GM12878 (cell line): ENCODE measurements at regions not wholly inside any gene's neighbourhood (a gene's known extent, or its start where the extent isn't known, plus 50 kb on each side); places are given as distances from the start of the nearest gene placed in this dataset.

Experiments
- ATAC-seq: fragments of 200-7000 bp; cut with Tn5 transposase; 3 replicates; pipeline ENCODE4 v1.9.1; 2020; ENCODE audit warnings: mild to moderate bottlenecking, moderate library complexity
- BruUV-seq: library from RNA; stranded (reverse); fragments of 400-500 nt; replicated peaks from 2 replicates; lab custom pipeline; 2021; lab: Mats Ljungman, UMichigan
- CTCF ChIA-PET: fragments of 300-600 bp; sonication (Branson Sonifier 250); formaldehyde crosslinking; extraction: SDS; loops from one replicate; lab custom pipeline; 2021; ENCODE audit warnings: inconsistent platforms; lab: Yijun Ruan, JAX
- POLR2A ChIA-PET: fragments of 350-600 bp; formaldehyde crosslinking; extraction: SDS; loops from one replicate; lab custom pipeline; 2021; ENCODE audit warnings: inconsistent platforms; lab: Charles Lee
- RAD21 ChIA-PET: fragments of 300-600 bp; sonication (Branson Sonifier 250); formaldehyde crosslinking; loops from one replicate; lab custom pipeline; 2023; ENCODE audit warnings: antibody characterized with exemption; ENCODE audit not compliant: unreplicated experiment; lab: Charles Lee
- SMC1A ChIA-PET: fragments of 300-600 bp; sonication (Branson Sonifier 250); formaldehyde crosslinking; loops from one replicate; lab custom pipeline; 2023; ENCODE audit not compliant: unreplicated experiment, uncharacterized antibody; lab: Charles Lee
- DNase-seq: peaks from one replicate; pipeline ENCODE4 v3.0.0-alpha.2; 2011; ENCODE audit warnings: low read depth, low spot score
- FAIRE-seq: peaks from 3 replicates; lab custom pipeline; 2011; peaks lifted over from hg19 to GRCh38; lab: Jason Lieb, UNC
- H2AFZ ChIP-seq: 2 replicates; pipeline ENCODE4 v1.6.0; 2011; ENCODE audit warnings: low read depth, low read length, control low read depth; ENCODE audit not compliant: control insufficient read depth
- H3K27ac ChIP-seq: 2 replicates; pipeline ENCODE4 v1.5.1; 2011; ENCODE audit warnings: control low read depth; ENCODE audit not compliant: control insufficient read depth, insufficient read depth
- H3K27me3 ChIP-seq, 2 experiments: replicated peaks in 1 of 2; 2 replicates each; pipeline versions ENCODE4 v1.6.0 to v1.6.1; 2011; ENCODE audit warnings: low read length in 1 of 2; ENCODE audit not compliant: control insufficient read depth in 2 of 2, insufficient read depth in 2 of 2
- H3K36me3 ChIP-seq, 2 experiments: 2 replicates each; pipeline ENCODE4 v1.5.1; 2011; ENCODE audit warnings: low read length in 1 of 2; ENCODE audit not compliant: control insufficient read depth in 2 of 2, insufficient read depth in 2 of 2
- H3K4me1 ChIP-seq: 2 replicates; pipeline ENCODE4 v1.6.1; 2011; ENCODE audit warnings: mild to moderate bottlenecking, low read length, moderate library complexity, mixed read lengths; ENCODE audit not compliant: control insufficient read depth, insufficient read depth
- H3K4me2 ChIP-seq: 2 replicates; pipeline ENCODE4 v1.6.0; 2011; ENCODE audit warnings: control low read depth; ENCODE audit not compliant: control insufficient read depth, insufficient read depth
- H3K4me3 ChIP-seq: fragments of 200-600 bp; sonication (generic); 2 replicates; pipeline ENCODE4 v1.5.1; 2016
- H3K79me2 ChIP-seq: 2 replicates; pipeline ENCODE4 v1.6.0; 2011; ENCODE audit warnings: low read length; ENCODE audit not compliant: control insufficient read depth, insufficient read depth
- H3K9ac ChIP-seq: 2 replicates; pipeline ENCODE4 v1.8.0; 2011; ENCODE audit warnings: low read length, control low read depth, mixed read lengths; ENCODE audit not compliant: control insufficient read depth, insufficient read depth
- H3K9me3 ChIP-seq: replicated peaks from 3 replicates; pipeline ENCODE4 v1.5.1; 2011; ENCODE audit warnings: mild to moderate bottlenecking, low read length; ENCODE audit not compliant: control insufficient read depth, insufficient read depth
- H4K20me1 ChIP-seq: 2 replicates; pipeline ENCODE4 v1.6.0; 2011; ENCODE audit not compliant: control insufficient read depth, insufficient read depth
- IKZF2 ChIP-seq, 2 experiments: fragments of 450-650 bp; IDR thresholded peaks; 2 replicates each; pipeline ENCODE4 v1.6.1; 2017; ENCODE audit warnings: mild to moderate bottlenecking in 2 of 2, moderate library complexity in 2 of 2
- IRF4 ChIP-seq: IDR thresholded peaks from 2 replicates; pipeline ENCODE4 v1.6.1; 2011; ENCODE audit warnings: low read depth, low read length
- NR2F1 ChIP-seq: fragments of 450-650 bp; conservative IDR thresholded peaks from 2 replicates; pipeline ENCODE4 v1.6.1; 2017; ENCODE audit warnings: mild to moderate bottlenecking
- POLR2AphosphoS2 ChIP-seq: IDR thresholded peaks from 2 replicates; pipeline ENCODE4 v1.6.1; 2011; ENCODE audit warnings: low read depth, mild to moderate bottlenecking, low read length, improper control_type of control experiment, moderate library complexity
- POLR2AphosphoS5 ChIP-seq: IDR thresholded peaks from 2 replicates; pipeline ENCODE4 v1.6.1; 2011; ENCODE audit warnings: mild to moderate bottlenecking, low read length, inconsistent platforms
- RUNX3 ChIP-seq: IDR thresholded peaks from 2 replicates; pipeline ENCODE4 v1.6.1; 2012; ENCODE audit warnings: low read length, inconsistent platforms
- SIX5 ChIP-seq: IDR thresholded peaks from 2 replicates; pipeline ENCODE4 v1.6.1; 2011; ENCODE audit warnings: mild to moderate bottlenecking, low read depth, low read length, moderate library complexity; ENCODE audit not compliant: severe bottlenecking
- SMC3 ChIP-seq: IDR thresholded peaks from 2 replicates; pipeline ENCODE4 v1.6.1; 2011; ENCODE audit warnings: low read length, improper control_type of control experiment, borderline replicate concordance
- SP1 ChIP-seq: IDR thresholded peaks from one replicate; pipeline ENCODE4 v1.6.1; 2011; ENCODE audit warnings: low read depth, low read length
- SREBF2 ChIP-seq: IDR thresholded peaks from 2 replicates; pipeline ENCODE4 v1.6.1; 2012; ENCODE audit warnings: mild to moderate bottlenecking, low read length
- SRF ChIP-seq, 2 experiments: IDR thresholded peaks; 2 replicates each; pipeline ENCODE4 v1.6.1; 2011; ENCODE audit warnings: low read depth in 2 of 2, low read length in 2 of 2, mild to moderate bottlenecking in 1 of 2, moderate library complexity in 1 of 2
- YBX1 ChIP-seq: fragments of 450-650 bp; IDR thresholded peaks from 2 replicates; pipeline ENCODE4 v1.6.1; 2016; ENCODE audit warnings: antibody characterized with exemption
- WGBS: methylation state at CpG from one replicate; pipeline ENCODE4 v1.1.6; 2016; ENCODE audit warnings: low lambda C conversion rate; ENCODE audit not compliant: insufficient replicate concordance, insufficient coverage; ENCODE audit errors: missing lambda C conversion rate; 5-methylcytosine and 5-hydroxymethylcytosine counted together
- in situ Hi-C: fragments of 300-500 bp; cut with MboI; formaldehyde crosslinking; loops from 9 replicates; pipeline ENCODE4 v1.14.3; 2018; ENCODE audit warnings: mixed read lengths
- intact Hi-C: fragments of 100-400 bp; cut with micrococcal nuclease; formaldehyde crosslinking; loops from one replicate; pipeline ENCODE4 v1.14.2; 2022; ENCODE audit not compliant: unreplicated experiment
- TF ChIP-seq, protein P1 (sequence below): fragments of 450-650 bp; formaldehyde crosslinking; IDR thresholded peaks from 2 replicates; pipeline ENCODE4 v1.4.0; 2020; ENCODE audit warnings: mild to moderate bottlenecking, moderate library complexity
- TF ChIP-seq, protein P2 (sequence below): IDR thresholded peaks from 2 replicates; pipeline ENCODE4 v1.6.1; 2012; ENCODE audit warnings: low read depth, low read length, improper control_type of control experiment
- TF ChIP-seq, protein P3 (sequence below): fragments of 150-350 bp; IDR thresholded peaks from 2 replicates; pipeline ENCODE4 v1.6.1; 2014; ENCODE audit warnings: mild to moderate bottlenecking, low read depth, low read length
- TF ChIP-seq, protein P4 (sequence below): fragments of 450-650 bp; IDR thresholded peaks from 2 replicates; pipeline ENCODE4 v1.6.1; 2017; ENCODE audit warnings: antibody characterized with exemption, mild to moderate bottlenecking, moderate library complexity

DNA sequence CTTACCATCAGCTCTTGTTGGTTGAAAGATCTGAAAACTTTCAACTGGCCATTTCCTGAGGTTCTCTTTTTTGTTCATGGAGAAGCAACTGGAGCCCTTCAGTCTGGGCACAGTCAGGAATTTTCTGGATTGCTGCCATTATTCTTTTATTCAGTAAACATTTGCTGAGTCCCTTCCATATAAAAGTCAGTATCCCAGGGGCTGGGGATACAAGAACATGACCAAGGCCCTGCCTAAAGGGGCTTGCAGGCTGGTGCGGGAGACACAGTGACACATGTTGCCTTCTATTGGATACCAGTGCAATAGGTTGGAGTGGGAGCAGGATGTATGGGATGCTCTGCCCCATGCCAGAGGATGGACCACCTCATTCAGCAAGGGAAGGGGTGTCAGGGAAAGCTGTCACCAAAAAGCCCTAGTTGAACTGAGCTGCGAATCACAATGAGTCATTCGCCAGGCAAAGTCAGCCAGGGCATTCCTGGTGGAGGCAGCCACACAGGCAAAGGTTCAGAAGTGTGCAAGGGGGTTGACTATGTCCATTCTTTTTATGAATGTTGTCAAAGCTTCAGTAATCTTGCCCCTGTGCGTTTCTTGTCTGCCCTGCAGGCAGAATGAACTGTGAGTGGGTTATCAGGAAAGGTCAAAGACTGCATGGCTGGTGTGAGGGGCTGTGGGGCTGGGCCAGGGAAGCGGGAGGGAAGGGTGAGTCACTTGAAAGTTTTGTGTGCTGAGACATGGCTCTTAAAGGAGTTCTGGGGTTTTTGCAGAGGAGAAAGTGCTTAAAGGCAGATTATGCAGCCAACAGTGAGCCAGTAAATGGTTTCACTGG, 395.9 kb downstream of the KCNRG start:
- no TSS peak for BruUV-seq
- no peak for FAIRE-seq
- Histone ChIP-seq H3K9ac (no peak overlapping the region), H4K20me1 (no peaks in the 10 kb centered on the region), H3K9me3 (no peaks in the 10 kb centered on the region), H3K36me3 (no peaks in the 10 kb centered on the region), H3K27me3 (peaks cover 0 to 6% of the 10 kb centered on the region in 2 experiments; a peak in 1 of 4 replicates), H3K4me1 (no peaks in the 10 kb centered on the region), H2AFZ (no peak overlapping the region), H3K4me2 (no peak overlapping the region), H3K27ac (no peak overlapping the region), H3K79me2 (no peaks in the 10 kb centered on the region), H3K4me3 (no peak overlapping the region)
- ChIA-PET RAD21 (no interaction called here), POLR2A (no interaction called here), CTCF (no interaction called here), SMC1A (interaction anchor here (1.2 kb wide), 1 partner anchor 8 kb away, joined by 3 read pairs; no protein-coding TSS in a partner anchor)
- intact Hi-C loops (no loop called here), in situ Hi-C loops (no loop called here)
- DNase-seq = no peak
- WGBS = 37% methylated on average over 5 of the region's 5 CpGs
- ATAC-seq = no peak
- TF ChIP-seq YBX1 = no peak
- no peak for TF ChIP-seq IKZF2 (IDR thresholded peaks at IDR 0.05)
- TF ChIP-seq, protein P1, sequence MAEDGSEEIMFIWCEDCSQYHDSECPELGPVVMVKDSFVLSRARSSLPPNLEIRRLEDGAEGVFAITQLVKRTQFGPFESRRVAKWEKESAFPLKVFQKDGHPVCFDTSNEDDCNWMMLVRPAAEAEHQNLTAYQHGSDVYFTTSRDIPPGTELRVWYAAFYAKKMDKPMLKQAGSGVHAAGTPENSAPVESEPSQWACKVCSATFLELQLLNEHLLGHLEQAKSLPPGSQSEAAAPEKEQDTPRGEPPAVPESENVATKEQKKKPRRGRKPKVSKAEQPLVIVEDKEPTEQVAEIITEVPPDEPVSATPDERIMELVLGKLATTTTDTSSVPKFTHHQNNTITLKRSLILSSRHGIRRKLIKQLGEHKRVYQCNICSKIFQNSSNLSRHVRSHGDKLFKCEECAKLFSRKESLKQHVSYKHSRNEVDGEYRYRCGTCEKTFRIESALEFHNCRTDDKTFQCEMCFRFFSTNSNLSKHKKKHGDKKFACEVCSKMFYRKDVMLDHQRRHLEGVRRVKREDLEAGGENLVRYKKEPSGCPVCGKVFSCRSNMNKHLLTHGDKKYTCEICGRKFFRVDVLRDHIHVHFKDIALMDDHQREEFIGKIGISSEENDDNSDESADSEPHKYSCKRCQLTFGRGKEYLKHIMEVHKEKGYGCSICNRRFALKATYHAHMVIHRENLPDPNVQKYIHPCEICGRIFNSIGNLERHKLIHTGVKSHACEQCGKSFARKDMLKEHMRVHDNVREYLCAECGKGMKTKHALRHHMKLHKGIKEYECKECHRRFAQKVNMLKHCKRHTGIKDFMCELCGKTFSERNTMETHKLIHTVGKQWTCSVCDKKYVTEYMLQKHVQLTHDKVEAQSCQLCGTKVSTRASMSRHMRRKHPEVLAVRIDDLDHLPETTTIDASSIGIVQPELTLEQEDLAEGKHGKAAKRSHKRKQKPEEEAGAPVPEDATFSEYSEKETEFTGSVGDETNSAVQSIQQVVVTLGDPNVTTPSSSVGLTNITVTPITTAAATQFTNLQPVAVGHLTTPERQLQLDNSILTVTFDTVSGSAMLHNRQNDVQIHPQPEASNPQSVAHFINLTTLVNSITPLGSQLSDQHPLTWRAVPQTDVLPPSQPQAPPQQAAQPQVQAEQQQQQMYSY (CRISPR knock-in tag) = no peak
- no peak for TF ChIP-seq SMC3
- TF ChIP-seq, protein P2, sequence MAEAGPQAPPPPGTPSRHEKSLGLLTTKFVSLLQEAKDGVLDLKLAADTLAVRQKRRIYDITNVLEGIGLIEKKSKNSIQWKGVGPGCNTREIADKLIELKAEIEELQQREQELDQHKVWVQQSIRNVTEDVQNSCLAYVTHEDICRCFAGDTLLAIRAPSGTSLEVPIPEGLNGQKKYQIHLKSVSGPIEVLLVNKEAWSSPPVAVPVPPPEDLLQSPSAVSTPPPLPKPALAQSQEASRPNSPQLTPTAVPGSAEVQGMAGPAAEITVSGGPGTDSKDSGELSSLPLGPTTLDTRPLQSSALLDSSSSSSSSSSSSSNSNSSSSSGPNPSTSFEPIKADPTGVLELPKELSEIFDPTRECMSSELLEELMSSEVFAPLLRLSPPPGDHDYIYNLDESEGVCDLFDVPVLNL = no peak
- TF ChIP-seq SIX5 = no peak
- TF ChIP-seq, protein P3, sequence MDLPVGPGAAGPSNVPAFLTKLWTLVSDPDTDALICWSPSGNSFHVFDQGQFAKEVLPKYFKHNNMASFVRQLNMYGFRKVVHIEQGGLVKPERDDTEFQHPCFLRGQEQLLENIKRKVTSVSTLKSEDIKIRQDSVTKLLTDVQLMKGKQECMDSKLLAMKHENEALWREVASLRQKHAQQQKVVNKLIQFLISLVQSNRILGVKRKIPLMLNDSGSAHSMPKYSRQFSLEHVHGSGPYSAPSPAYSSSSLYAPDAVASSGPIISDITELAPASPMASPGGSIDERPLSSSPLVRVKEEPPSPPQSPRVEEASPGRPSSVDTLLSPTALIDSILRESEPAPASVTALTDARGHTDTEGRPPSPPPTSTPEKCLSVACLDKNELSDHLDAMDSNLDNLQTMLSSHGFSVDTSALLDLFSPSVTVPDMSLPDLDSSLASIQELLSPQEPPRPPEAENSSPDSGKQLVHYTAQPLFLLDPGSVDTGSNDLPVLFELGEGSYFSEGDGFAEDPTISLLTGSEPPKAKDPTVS = no peak
- no peak for TF ChIP-seq SREBF2
- TF ChIP-seq SP1 = no peak
- TF ChIP-seq IRF4 = no peak
- TF ChIP-seq POLR2AphosphoS2 = no peak
- TF ChIP-seq, protein P4, sequence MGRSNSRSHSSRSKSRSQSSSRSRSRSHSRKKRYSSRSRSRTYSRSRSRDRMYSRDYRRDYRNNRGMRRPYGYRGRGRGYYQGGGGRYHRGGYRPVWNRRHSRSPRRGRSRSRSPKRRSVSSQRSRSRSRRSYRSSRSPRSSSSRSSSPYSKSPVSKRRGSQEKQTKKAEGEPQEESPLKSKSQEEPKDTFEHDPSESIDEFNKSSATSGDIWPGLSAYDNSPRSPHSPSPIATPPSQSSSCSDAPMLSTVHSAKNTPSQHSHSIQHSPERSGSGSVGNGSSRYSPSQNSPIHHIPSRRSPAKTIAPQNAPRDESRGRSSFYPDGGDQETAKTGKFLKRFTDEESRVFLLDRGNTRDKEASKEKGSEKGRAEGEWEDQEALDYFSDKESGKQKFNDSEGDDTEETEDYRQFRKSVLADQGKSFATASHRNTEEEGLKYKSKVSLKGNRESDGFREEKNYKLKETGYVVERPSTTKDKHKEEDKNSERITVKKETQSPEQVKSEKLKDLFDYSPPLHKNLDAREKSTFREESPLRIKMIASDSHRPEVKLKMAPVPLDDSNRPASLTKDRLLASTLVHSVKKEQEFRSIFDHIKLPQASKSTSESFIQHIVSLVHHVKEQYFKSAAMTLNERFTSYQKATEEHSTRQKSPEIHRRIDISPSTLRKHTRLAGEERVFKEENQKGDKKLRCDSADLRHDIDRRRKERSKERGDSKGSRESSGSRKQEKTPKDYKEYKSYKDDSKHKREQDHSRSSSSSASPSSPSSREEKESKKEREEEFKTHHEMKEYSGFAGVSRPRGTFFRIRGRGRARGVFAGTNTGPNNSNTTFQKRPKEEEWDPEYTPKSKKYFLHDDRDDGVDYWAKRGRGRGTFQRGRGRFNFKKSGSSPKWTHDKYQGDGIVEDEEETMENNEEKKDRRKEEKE = no peak
- TF ChIP-seq RUNX3 = no peak
- TF ChIP-seq NR2F1 = no peak
- TF ChIP-seq SRF (IDR thresholded peaks at IDR 0.05; ENCODE audit: low read depth in 2 of 2, low read length in 2 of 2) = no peak
- no peak for TF ChIP-seq POLR2AphosphoS5
